GM19372 (cell line): ENCODE measurements at regions not wholly inside any gene's neighbourhood (a gene's known extent, or its start where the extent isn't known, plus 50 kb on each side); places are given as distances from the start of the nearest gene placed in this dataset.

Source experiments
- ATAC-seq: cut with Tn5 transposase; IDR thresholded peaks from one replicate; pipeline ENCODE4 v1.9.1; 2021; ENCODE audit warnings: mild to moderate bottlenecking, low read depth, moderate library complexity; ENCODE audit not compliant: unreplicated experiment

GRCh38 chr12:132439333-132439904, 50.5 kb upstream of the FBRSL1 start:
- no peak for ATAC-seq

GRCh38 chr12:132438726-132439125, 51.2 kb upstream of the FBRSL1 start:
- no peak for ATAC-seq

- ATAC-seq, result no peak
These were observed 51.8 kb upstream of the FBRSL1 start for GRCh38 chr12:132437943-132438700.

GRCh38 chr12:132437252-132437932, 52.6 kb upstream of the FBRSL1 start:
- ATAC-seq, result no peak

GRCh38 chr12:132436791-132437251, 53.1 kb upstream of the FBRSL1 start:
- no peak for ATAC-seq

GRCh38 chr12:132435486-132436187, 54.3 kb upstream of the FBRSL1 start:
- no peak for ATAC-seq

- no peak for ATAC-seq
These were observed 56.1 kb upstream of the FBRSL1 start for GRCh38 chr12:132433641-132434395.

- no peak for ATAC-seq
These were observed 57.0 kb upstream of the FBRSL1 start for GRCh38 chr12:132432721-132433577.

GRCh38 chr12:132432126-132432705, 57.7 kb upstream of the FBRSL1 start:
- ATAC-seq, result no peak

- ATAC-seq, result no peak
These were observed 58.8 kb upstream of the FBRSL1 start for GRCh38 chr12:132430838-132431774.

- ATAC-seq, result no peak
These were observed 59.9 kb upstream of the FBRSL1 start for GRCh38 chr12:132429946-132430643.

- ATAC-seq, result no peak
These were observed 60.4 kb upstream of the FBRSL1 start for GRCh38 chr12:132429602-132429945.

- no peak for ATAC-seq
These were observed 60.9 kb upstream of the FBRSL1 start for GRCh38 chr12:132428936-132429601.

- ATAC-seq, result no peak
These were observed 61.7 kb upstream of the FBRSL1 start for GRCh38 chr12:132427999-132428935.

- no peak for ATAC-seq
These were observed 62.7 kb upstream of the FBRSL1 start for GRCh38 chr12:132427174-132427768.
